Aorta (tissue), 5 donors: ENCODE measurements at regions not wholly inside any gene's neighbourhood (a gene's known extent, or its start where the extent isn't known, plus 50 kb on each side); places are given as distances from the start of the nearest gene placed in this dataset.
"Not testable (repeated sequence)": the region's sequence is repeated elsewhere in the genome, so short reads cannot be mapped to it uniquely, and the experiment has no call there.

Experiments used
- ATAC-seq: fragments of 200-7000 bp; cut with Tn5 transposase; one replicate; pipeline ENCODE4 v1.9.1; 2022; ENCODE audit warnings: moderate library complexity; ENCODE audit not compliant: low FRiP score
- DNase-seq, 2 donors: peaks; one replicate each; pipeline ENCODE4 v3.0.0-alpha.2; 2020
- H3K27ac ChIP-seq, 2 donors: one replicate each; pipeline ENCODE4 v1.5.1; 2013; ENCODE audit warnings: low read length in 2 of 2, mild to moderate bottlenecking in 2 of 2, moderate library complexity in 2 of 2, control low read depth in 1 of 2, inconsistent platforms in 1 of 2, low read depth in 1 of 2
- H3K27me3 ChIP-seq, 2 donors: one replicate each; pipeline ENCODE4 v1.6.1; 2013; ENCODE audit warnings: control low read depth in 1 of 2, low read length in 1 of 2, mild to moderate bottlenecking in 1 of 2, moderate library complexity in 1 of 2; ENCODE audit not compliant: insufficient read depth in 2 of 2, control insufficient read depth in 1 of 2
- H3K36me3 ChIP-seq, 2 donors: one replicate each; pipeline ENCODE4 v1.6.1; 2013; ENCODE audit warnings: control low read depth in 1 of 2, low read length in 1 of 2, mild to moderate bottlenecking in 1 of 2; ENCODE audit not compliant: insufficient read depth in 2 of 2, control insufficient read depth in 1 of 2
- H3K4me1 ChIP-seq, 2 donors: one replicate each; pipeline ENCODE4 v1.6.1; 2013; ENCODE audit warnings: low read length in 2 of 2, control low read depth in 1 of 2, mild to moderate bottlenecking in 1 of 2, moderate library complexity in 1 of 2; ENCODE audit not compliant: insufficient read depth in 2 of 2, control insufficient read depth in 1 of 2
- H3K4me3 ChIP-seq, 2 donors: one replicate each; pipeline ENCODE4 v1.5.1; 2013; ENCODE audit warnings: low read length in 2 of 2, control low read depth in 1 of 2, mild to moderate bottlenecking in 1 of 2
- H3K9me3 ChIP-seq: one replicate; pipeline ENCODE4 v1.6.1; 2013; ENCODE audit warnings: mild to moderate bottlenecking, low read length; ENCODE audit not compliant: control insufficient read depth
- WGBS, 2 donors: extraction: QIAGEN DNeasy Blood & Tissue Kit; methylation state at CpG; one replicate each; pipeline ENCODE4 v1.1.7; 2013; 5-methylcytosine and 5-hydroxymethylcytosine counted together
- intact Hi-C, 2 donors: fragments of 100-400 bp; cut with DNase I; formaldehyde crosslinking; loops; one replicate each; pipeline versions ENCODE4 v1.14.2 to v1.15.0; 2022
- donor health status: healthy with polysubstance abuse.
- donor health status: Bipolar disorder and iron deficiency.
- donor health status: DM: no; HTN: no; CAD: no.
- donor health status: DM: no; HTN: no; CAD: no.
- donor health status: DM: yes; HTN: yes; CAD: no.

GRCh38 chr7:73244782-73245311 lies 63.8 kb downstream of the NSUN5 start:
- H3K27me3 ChIP-seq, H3K4me1 ChIP-seq, H3K9me3 ChIP-seq, DNase-seq, ATAC-seq, intact Hi-C loops, H3K27ac ChIP-seq, H3K4me3 ChIP-seq, H3K36me3 ChIP-seq: not testable (repeated sequence)
- 79 to 82% methylated on average over 12 to 15 of the region's 16 CpGs for WGBS, 2 donors

- H3K9me3 ChIP-seq, H3K27me3 ChIP-seq, H3K36me3 ChIP-seq, H3K27ac ChIP-seq, H3K4me1 ChIP-seq, intact Hi-C loops, H3K4me3 ChIP-seq: not testable (repeated sequence)
- WGBS, 2 donors = 0 to 1% methylated on average over 6 to 20 of the region's 72 CpGs
- ATAC-seq (peak; percentile 98), DNase-seq (peak; percentile 94 to 97)
Measured at GRCh38 chr7:73234994-73235717, 73.5 kb downstream of the NSUN5 start.

- ATAC-seq = not testable (repeated sequence)
Measured at GRCh38 chr7:73225745-73226144, 82.9 kb downstream of the NSUN5 start.

GRCh38 chr7:73221724-73222123 lies 86.9 kb downstream of the NSUN5 start:
- no CpG with 5 or more reads among the region's 6 CpGs for WGBS, 2 donors
- intact Hi-C loops, ATAC-seq: not testable (repeated sequence)

More at GRCh38 chr7:73225745-73226144, 82.9 kb downstream of the NSUN5 start:
- H3K36me3 ChIP-seq, intact Hi-C loops, DNase-seq, H3K4me3 ChIP-seq, H3K27me3 ChIP-seq, H3K27ac ChIP-seq, H3K4me1 ChIP-seq, H3K9me3 ChIP-seq: not testable (repeated sequence)
- 82 to 93% methylated on average over 13 to 14 of the region's 15 CpGs for WGBS, 2 donors

GRCh38 chr7:73220766-73221370 lies 87.8 kb downstream of the NSUN5 start:
- WGBS, 2 donors = no CpG with 5 or more reads among the region's 6 CpGs
- ATAC-seq = peak; percentile 37
- H3K4me3 ChIP-seq, H3K9me3 ChIP-seq, H3K36me3 ChIP-seq, DNase-seq, H3K27ac ChIP-seq, H3K27me3 ChIP-seq, intact Hi-C loops, H3K4me1 ChIP-seq: not testable (repeated sequence)

More at GRCh38 chr7:73221724-73222123, 86.9 kb downstream of the NSUN5 start:
- not testable (repeated sequence) for H3K27ac ChIP-seq, DNase-seq, H3K36me3 ChIP-seq, H3K9me3 ChIP-seq, H3K27me3 ChIP-seq, H3K4me3 ChIP-seq, H3K4me1 ChIP-seq

- H3K9me3 ChIP-seq, intact Hi-C loops, H3K4me3 ChIP-seq, H3K4me1 ChIP-seq, H3K36me3 ChIP-seq, H3K27me3 ChIP-seq, DNase-seq, H3K27ac ChIP-seq: not testable (repeated sequence)
- no CpG with 5 or more reads among the region's 15 CpGs for WGBS, 2 donors
- peak; percentile 49 for ATAC-seq
Measured at GRCh38 chr7:73220357-73220756, 88.3 kb downstream of the NSUN5 start.

- ATAC-seq = not testable (repeated sequence)
Measured at GRCh38 chr7:73218802-73219201, 89.8 kb downstream of the NSUN5 start.

GRCh38 chr7:73216046-73216675 lies 92.5 kb downstream of the NSUN5 start:
- H3K4me3 ChIP-seq, DNase-seq, H3K27me3 ChIP-seq, H3K9me3 ChIP-seq, H3K36me3 ChIP-seq, H3K4me1 ChIP-seq, ATAC-seq, intact Hi-C loops, H3K27ac ChIP-seq: not testable (repeated sequence)
- WGBS, 2 donors = 93 to 97% methylated on average over 1 to 4 of the region's 10 CpGs

More at GRCh38 chr7:73218802-73219201, 89.8 kb downstream of the NSUN5 start:
- H3K27me3 ChIP-seq, H3K4me1 ChIP-seq, H3K36me3 ChIP-seq, H3K9me3 ChIP-seq, intact Hi-C loops, H3K27ac ChIP-seq, DNase-seq, H3K4me3 ChIP-seq: not testable (repeated sequence)
- WGBS, 2 donors = no CpG with 5 or more reads among the region's 2 CpGs
